ENCODE measurements at regions not wholly inside any gene's neighbourhood (a gene's known extent, or its start where the extent isn't known, plus 50 kb on each side); places are given as distances from the start of the nearest gene placed in this dataset.

DNA sequence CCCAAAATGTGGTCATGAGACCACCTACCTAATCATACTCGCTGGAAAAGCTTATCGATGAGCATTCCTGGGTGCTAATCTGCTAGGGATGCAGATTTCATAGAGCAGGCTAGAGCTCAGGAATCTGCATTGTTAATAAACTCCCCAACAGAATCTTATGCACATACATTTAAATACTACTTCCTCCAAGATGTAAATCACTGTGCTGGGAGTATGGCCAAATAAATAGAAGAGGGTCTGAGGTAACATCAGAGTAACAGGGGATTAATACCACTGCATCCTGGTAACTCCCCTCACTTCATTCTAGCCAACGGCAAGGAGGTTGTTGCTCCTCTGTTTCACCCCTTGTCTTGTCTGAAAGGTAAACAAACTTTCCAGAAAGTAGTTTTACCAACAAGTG lies 118.3 kb upstream of the SEMA6D start:
- no peak overlapping the region for H3K4me3 ChIP-seq
- H3K9me3 ChIP-seq, result no peaks in the 10 kb centered on the region
- no peak overlapping the region for H3K27ac ChIP-seq
- 28 to 57% methylated on average over 3 of the region's 3 CpGs for WGBS, 2 donors
- DNase-seq (no peak), ATAC-seq (no peak)
- TF ChIP-seq, protein P1, sequence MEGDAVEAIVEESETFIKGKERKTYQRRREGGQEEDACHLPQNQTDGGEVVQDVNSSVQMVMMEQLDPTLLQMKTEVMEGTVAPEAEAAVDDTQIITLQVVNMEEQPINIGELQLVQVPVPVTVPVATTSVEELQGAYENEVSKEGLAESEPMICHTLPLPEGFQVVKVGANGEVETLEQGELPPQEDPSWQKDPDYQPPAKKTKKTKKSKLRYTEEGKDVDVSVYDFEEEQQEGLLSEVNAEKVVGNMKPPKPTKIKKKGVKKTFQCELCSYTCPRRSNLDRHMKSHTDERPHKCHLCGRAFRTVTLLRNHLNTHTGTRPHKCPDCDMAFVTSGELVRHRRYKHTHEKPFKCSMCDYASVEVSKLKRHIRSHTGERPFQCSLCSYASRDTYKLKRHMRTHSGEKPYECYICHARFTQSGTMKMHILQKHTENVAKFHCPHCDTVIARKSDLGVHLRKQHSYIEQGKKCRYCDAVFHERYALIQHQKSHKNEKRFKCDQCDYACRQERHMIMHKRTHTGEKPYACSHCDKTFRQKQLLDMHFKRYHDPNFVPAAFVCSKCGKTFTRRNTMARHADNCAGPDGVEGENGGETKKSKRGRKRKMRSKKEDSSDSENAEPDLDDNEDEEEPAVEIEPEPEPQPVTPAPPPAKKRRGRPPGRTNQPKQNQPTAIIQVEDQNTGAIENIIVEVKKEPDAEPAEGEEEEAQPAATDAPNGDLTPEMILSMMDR (IDR thresholded peaks at IDR 0.05), result no peak
- TF ChIP-seq POLR2A (IDR thresholded peaks at IDR 0.05), result no peak
- H3K4me1 ChIP-seq, result no peaks in the 10 kb centered on the region
- H3K36me3 ChIP-seq (replicated peaks in 1 of 2; ENCODE audit: insufficient read depth in 1 of 2, low read depth in 2 of 2), result no peaks in the 10 kb centered on the region
- no peaks in the 10 kb centered on the region for H3K27me3 ChIP-seq
- intact Hi-C loops (cut with DNase I), result no loop called here

- Histone ChIP-seq H3K27ac (no peak overlapping the region), H3K27me3 (no peaks in the 10 kb centered on the region), H3K36me3 (replicated peaks in 1 of 2; ENCODE audit: insufficient read depth in 1 of 2, low read depth in 2 of 2) (no peaks in the 10 kb centered on the region), H3K9me3 (no peaks in the 10 kb centered on the region), H3K4me3 (no peak overlapping the region), H3K4me1 (no peaks in the 10 kb centered on the region)
- 79 to 93% methylated on average over 2 of the region's 2 CpGs for WGBS, 2 donors
- TF ChIP-seq POLR2A (IDR thresholded peaks at IDR 0.05), result no peak
- TF ChIP-seq, protein P1 (IDR thresholded peaks at IDR 0.05), result no peak
- ATAC-seq, result no peak
- no peak for DNase-seq
- intact Hi-C loops (cut with DNase I), result no loop called here
Measured at GRCh38 chr15:47599806-47600205, 117.5 kb upstream of the SEMA6D start.

- no peak for ATAC-seq
- Histone ChIP-seq H3K9me3 (no peaks in the 10 kb centered on the region), H3K4me1 (no peaks in the 10 kb centered on the region), H3K27me3 (no peaks in the 10 kb centered on the region), H3K27ac (no peak overlapping the region), H3K36me3 (replicated peaks in 1 of 2; ENCODE audit: insufficient read depth in 1 of 2, low read depth in 2 of 2) (no peaks in the 10 kb centered on the region), H3K4me3 (no peak overlapping the region)
- intact Hi-C loops (cut with DNase I), result no loop called here
- no peak for DNase-seq
- TF ChIP-seq POLR2A (IDR thresholded peaks at IDR 0.05), result no peak
- TF ChIP-seq, protein P1 (IDR thresholded peaks at IDR 0.05), result no peak
- WGBS, 2 donors, result 35 to 100% methylated on average over 1 of the region's 1 CpG
Measured at GRCh38 chr15:47602121-47602520, 115.2 kb upstream of the SEMA6D start.

GRCh38 chr15:47603026-47603425 lies 114.3 kb upstream of the SEMA6D start:
- TF ChIP-seq POLR2A (IDR thresholded peaks at IDR 0.05), result no peak
- TF ChIP-seq, protein P1 (IDR thresholded peaks at IDR 0.05), result no peak
- ATAC-seq, result no peak
- Histone ChIP-seq H3K27ac (no peak overlapping the region), H3K27me3 (no peaks in the 10 kb centered on the region), H3K4me3 (no peak overlapping the region), H3K36me3 (replicated peaks in 1 of 2; ENCODE audit: insufficient read depth in 1 of 2, low read depth in 2 of 2) (no peaks in the 10 kb centered on the region), H3K4me1 (peaks cover 5% of the 10 kb centered on the region), H3K9me3 (no peaks in the 10 kb centered on the region)
- 87 to 98% methylated on average over 2 of the region's 2 CpGs for WGBS, 2 donors
- DNase-seq, result no peak
- intact Hi-C loops (cut with DNase I), result no loop called here

DNA sequence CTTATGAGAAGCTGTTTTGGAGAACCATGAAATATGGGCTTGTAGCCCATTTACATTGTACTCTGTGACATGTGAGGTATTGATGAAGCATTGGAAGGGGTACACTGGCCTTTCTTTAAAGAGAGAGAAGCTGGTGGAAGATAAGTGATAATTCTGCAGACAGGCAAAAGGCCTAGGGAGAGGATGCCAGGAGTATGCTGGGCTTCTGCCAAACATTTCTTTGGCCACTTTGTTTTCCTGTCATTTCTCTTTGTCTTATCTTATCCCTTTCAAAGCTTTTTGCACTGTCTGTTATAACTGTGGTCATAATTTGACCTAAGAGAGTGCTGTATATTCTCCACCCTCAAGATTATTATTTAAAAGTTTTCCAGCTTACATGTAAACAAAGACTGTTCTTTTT lies 109.6 kb upstream of the SEMA6D start:
- Histone ChIP-seq H3K9me3 (no peaks in the 10 kb centered on the region), H3K27ac (no peak overlapping the region), H3K4me1 (peaks cover 5% of the 10 kb centered on the region), H3K36me3 (replicated peaks in 1 of 2; ENCODE audit: insufficient read depth in 1 of 2, low read depth in 2 of 2) (no peaks in the 10 kb centered on the region), H3K4me3 (no peak overlapping the region), H3K27me3 (no peaks in the 10 kb centered on the region)
- TF ChIP-seq POLR2A (IDR thresholded peaks at IDR 0.05), result no peak
- TF ChIP-seq, protein P1 (IDR thresholded peaks at IDR 0.05), result no peak
- DNase-seq (peak in 1 of 4 donors; percentile 10), ATAC-seq (no peak)
- intact Hi-C loops (cut with DNase I), result no loop called here

All from body of pancreas (tissue), 4 donors.